ENCODE measurements at regions not wholly inside any gene's neighbourhood (a gene's known extent, or its start where the extent isn't known, plus 50 kb on each side); places are given as distances from the start of the nearest gene placed in this dataset.

GRCh38 chr6:113570161-113570560 lies 287.0 kb upstream of the MARCKS start:
- ATAC-seq (ENCODE audit: low FRiP score) (no peak), DNase-seq (ENCODE audit: low spot score) (no peak)
- no peak for TF ChIP-seq CTCF (IDR thresholded peaks at IDR 0.05)

GRCh38 chr6:113570641-113571040 lies 286.5 kb upstream of the MARCKS start:
- ATAC-seq (ENCODE audit: low FRiP score) (no peak), DNase-seq (ENCODE audit: low spot score) (no peak)
- TF ChIP-seq CTCF (IDR thresholded peaks at IDR 0.05): no peak

- DNase-seq (ENCODE audit: low spot score): no peak
- no peak for ATAC-seq (ENCODE audit: low FRiP score)
- TF ChIP-seq CTCF (IDR thresholded peaks at IDR 0.05): no peak
Observed at GRCh38 chr6:113574147-113574546, 283.0 kb upstream of the MARCKS start.

- no peak for DNase-seq (ENCODE audit: low spot score)
- no peak for TF ChIP-seq CTCF (IDR thresholded peaks at IDR 0.05)
- no peak for ATAC-seq (ENCODE audit: low FRiP score)
Observed at GRCh38 chr6:113576310-113576709, 280.8 kb upstream of the MARCKS start.

GRCh38 chr6:113578691-113579090 lies 278.5 kb upstream of the MARCKS start:
- no peak for ATAC-seq (ENCODE audit: low FRiP score)

GRCh38 chr6:113584767-113585166 lies 272.4 kb upstream of the MARCKS start:
- ATAC-seq (ENCODE audit: low FRiP score) (no peak), DNase-seq (ENCODE audit: low spot score) (no peak)
- no peak for TF ChIP-seq CTCF (IDR thresholded peaks at IDR 0.05)

More at GRCh38 chr6:113578691-113579090, 278.5 kb upstream of the MARCKS start:
- no peak for TF ChIP-seq CTCF (IDR thresholded peaks at IDR 0.05)
- no peak for DNase-seq (ENCODE audit: low spot score)

- no peak for DNase-seq (ENCODE audit: low spot score)
- no peak for TF ChIP-seq CTCF (IDR thresholded peaks at IDR 0.05)
- ATAC-seq (ENCODE audit: low FRiP score): no peak
Observed at GRCh38 chr6:113585246-113585645, 271.9 kb upstream of the MARCKS start.
